ENCODE measurements at regions not wholly inside any gene's neighbourhood (a gene's known extent, or its start where the extent isn't known, plus 50 kb on each side); places are given as distances from the start of the nearest gene placed in this dataset.

- ChIA-PET CTCF (no interaction called here), POLR2A (no interaction called here)
- TF ChIP-seq ELF4 (IDR thresholded peaks at IDR 0.05) (no peak), HDGF (IDR thresholded peaks at IDR 0.05; ENCODE audit: borderline replicate concordance) (no peak), BHLHE40 (IDR thresholded peaks at IDR 0.05; ENCODE audit: borderline replicate concordance) (no peak), NFRKB (IDR thresholded peaks at IDR 0.05) (no peak), FOXA1 (IDR thresholded peaks at IDR 0.05) (no peak)
- DNase-seq (ENCODE audit: extremely low spot score), result no peak
Observed at GRCh38 chr1:30599721-30600120, 123.7 kb downstream of the MATN1 start.

GRCh38 chr1:30598571-30599114 lies 124.7 kb downstream of the MATN1 start:
- ChIA-PET POLR2A (no interaction called here), CTCF (no interaction called here)
- TF ChIP-seq TARDBP (IDR thresholded peaks at IDR 0.05) (no peak), HDGF (IDR thresholded peaks at IDR 0.05; ENCODE audit: borderline replicate concordance) (no peak), SUZ12 (IDR thresholded peaks at IDR 0.05) (no peak), ARNT (IDR thresholded peaks at IDR 0.05) (no peak), SP1 (IDR thresholded peaks at IDR 0.05) (no peak), FOXA1 (IDR thresholded peaks at IDR 0.05) (no peak), BHLHE40 (IDR thresholded peaks at IDR 0.05; ENCODE audit: borderline replicate concordance) (no peak), LEF1 (IDR thresholded peaks at IDR 0.05; ENCODE audit: borderline replicate concordance) (no peak), CTBP1 (IDR thresholded peaks at IDR 0.05; ENCODE audit: borderline replicate concordance) (no peak), ELF4 (IDR thresholded peaks at IDR 0.05) (no peak), L3MBTL2 (conservative IDR thresholded peaks at IDR 0.05) (no peak), ZNF384 (IDR thresholded peaks at IDR 0.05) (no peak), FOXK2 (IDR thresholded peaks at IDR 0.05) (no peak), FOXM1 (IDR thresholded peaks at IDR 0.05; ENCODE audit: borderline replicate concordance) (no peak), PKNOX1 (IDR thresholded peaks at IDR 0.05) (no peak)
- no peak for DNase-seq (ENCODE audit: extremely low spot score)

GRCh38 chr1:30597711-30598110 lies 125.7 kb downstream of the MATN1 start:
- ChIA-PET CTCF (no interaction called here), POLR2A (no interaction called here)
- DNase-seq (ENCODE audit: extremely low spot score), result no peak
- TF ChIP-seq FOXA1 (IDR thresholded peaks at IDR 0.05), result no peak
- no peak for TF ChIP-seq ARNT (IDR thresholded peaks at IDR 0.05)
- no peak for TF ChIP-seq SP1 (IDR thresholded peaks at IDR 0.05)
- TF ChIP-seq L3MBTL2 (conservative IDR thresholded peaks at IDR 0.05), result no peak
- TF ChIP-seq PKNOX1 (IDR thresholded peaks at IDR 0.05), result no peak
- TF ChIP-seq CTBP1 (IDR thresholded peaks at IDR 0.05; ENCODE audit: borderline replicate concordance), result no peak
- TF ChIP-seq ELF4 (IDR thresholded peaks at IDR 0.05), result no peak
- no peak for TF ChIP-seq LEF1 (IDR thresholded peaks at IDR 0.05; ENCODE audit: borderline replicate concordance)
- TF ChIP-seq FOXK2 (IDR thresholded peaks at IDR 0.05), result no peak

GRCh38 chr1:30596891-30597290 lies 126.5 kb downstream of the MATN1 start:
- TF ChIP-seq NFRKB (IDR thresholded peaks at IDR 0.05) (no peak), TARDBP (IDR thresholded peaks at IDR 0.05) (no peak), SUZ12 (IDR thresholded peaks at IDR 0.05) (no peak), BHLHE40 (IDR thresholded peaks at IDR 0.05; ENCODE audit: borderline replicate concordance) (no peak)
- DNase-seq (ENCODE audit: extremely low spot score), result no peak
- ChIA-PET CTCF (interaction anchor here (0.7 kb wide), 1 partner anchor 216 kb away, joined by 3 read pairs; no protein-coding TSS in a partner anchor), POLR2A (no interaction called here)

- ChIA-PET POLR2A (no interaction called here), CTCF (no interaction called here)
- no peak for TF ChIP-seq FOXA1 (IDR thresholded peaks at IDR 0.05)
- no peak for TF ChIP-seq FOXK2 (IDR thresholded peaks at IDR 0.05)
- no peak for TF ChIP-seq PKNOX1 (IDR thresholded peaks at IDR 0.05)
- TF ChIP-seq CTBP1 (IDR thresholded peaks at IDR 0.05; ENCODE audit: borderline replicate concordance), result no peak
- TF ChIP-seq L3MBTL2 (conservative IDR thresholded peaks at IDR 0.05), result no peak
- TF ChIP-seq ARNT (IDR thresholded peaks at IDR 0.05), result no peak
- TF ChIP-seq FOXM1 (IDR thresholded peaks at IDR 0.05; ENCODE audit: borderline replicate concordance), result no peak
- no peak for TF ChIP-seq NFRKB (IDR thresholded peaks at IDR 0.05)
- no peak for TF ChIP-seq BHLHE40 (IDR thresholded peaks at IDR 0.05; ENCODE audit: borderline replicate concordance)
- TF ChIP-seq SUZ12 (IDR thresholded peaks at IDR 0.05), result no peak
- no peak for TF ChIP-seq ELF4 (IDR thresholded peaks at IDR 0.05)
- no peak for TF ChIP-seq TARDBP (IDR thresholded peaks at IDR 0.05)
- DNase-seq (ENCODE audit: extremely low spot score), result no peak
Observed at GRCh38 chr1:30596470-30596869, 126.9 kb downstream of the MATN1 start.

GRCh38 chr1:30589083-30589482 lies 134.3 kb downstream of the MATN1 start:
- ChIA-PET CTCF (no interaction called here), POLR2A (no interaction called here)
- no peak for TF ChIP-seq NFRKB (IDR thresholded peaks at IDR 0.05)
- no peak for TF ChIP-seq HDGF (IDR thresholded peaks at IDR 0.05; ENCODE audit: borderline replicate concordance)
- no peak for TF ChIP-seq LEF1 (IDR thresholded peaks at IDR 0.05; ENCODE audit: borderline replicate concordance)
- TF ChIP-seq SP1 (IDR thresholded peaks at IDR 0.05), result no peak
- no peak for TF ChIP-seq ARNT (IDR thresholded peaks at IDR 0.05)
- TF ChIP-seq FOXK2 (IDR thresholded peaks at IDR 0.05), result no peak
- no peak for TF ChIP-seq L3MBTL2 (conservative IDR thresholded peaks at IDR 0.05)
- no peak for TF ChIP-seq TARDBP (IDR thresholded peaks at IDR 0.05)
- no peak for TF ChIP-seq CTBP1 (IDR thresholded peaks at IDR 0.05; ENCODE audit: borderline replicate concordance)
- no peak for TF ChIP-seq ZNF384 (IDR thresholded peaks at IDR 0.05)
- no peak for TF ChIP-seq BHLHE40 (IDR thresholded peaks at IDR 0.05; ENCODE audit: borderline replicate concordance)
- TF ChIP-seq SUZ12 (IDR thresholded peaks at IDR 0.05), result no peak
- TF ChIP-seq PKNOX1 (IDR thresholded peaks at IDR 0.05), result no peak
- TF ChIP-seq FOXM1 (IDR thresholded peaks at IDR 0.05; ENCODE audit: borderline replicate concordance), result no peak
- no peak for DNase-seq (ENCODE audit: extremely low spot score)
